ENCODE measurements at regions not wholly inside any gene's neighbourhood (a gene's known extent, or its start where the extent isn't known, plus 50 kb on each side); places are given as distances from the start of the nearest gene placed in this dataset.

- no peak overlapping the region for H3K4me3 ChIP-seq (ENCODE audit: low read depth, low read length)
- CTCF ChIA-PET: no interaction called here
Measured at GRCh38 chr3:106882297-106882696, 494.9 kb upstream of the CCDC54 start.

DNA sequence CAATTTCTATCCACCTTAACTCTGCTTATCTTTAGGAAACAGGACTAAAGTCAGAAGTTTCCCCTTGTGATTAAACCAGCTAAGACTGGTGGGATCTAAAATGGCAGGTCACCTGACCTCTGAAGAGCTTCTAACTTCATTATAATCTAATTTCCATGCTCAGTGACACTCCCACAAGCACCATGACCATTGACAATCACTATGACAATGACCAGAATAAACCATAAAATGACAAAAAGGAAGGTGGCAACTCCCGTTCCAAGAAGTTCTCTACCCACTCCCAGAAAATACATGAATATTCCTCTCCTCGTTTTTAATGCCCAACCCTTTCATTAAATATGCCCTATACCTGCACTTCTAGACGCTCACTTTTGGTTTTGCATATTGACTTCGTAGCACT is 471.2 kb upstream of the CCDC54 start:
- no peak for DNase-seq (ENCODE audit: low read depth)
- no peaks in the 10 kb centered on the region for H3K27me3 ChIP-seq (ENCODE audit: control insufficient read depth, insufficient read depth, low read length)
- H3K36me3 ChIP-seq (ENCODE audit: control insufficient read depth, insufficient read depth, low read length): no peaks in the 10 kb centered on the region
- H3K4me3 ChIP-seq (ENCODE audit: low read depth, low read length): no peak overlapping the region
- no peak for TF ChIP-seq CTCF (IDR thresholded peaks at IDR 0.05; ENCODE audit: insufficient read depth, low read depth, low read length)
- POLR2A ChIA-PET: no interaction called here
- CTCF ChIA-PET: no interaction called here

More at GRCh38 chr3:106882297-106882696, 494.9 kb upstream of the CCDC54 start:
- TF ChIP-seq CTCF (IDR thresholded peaks at IDR 0.05; ENCODE audit: insufficient read depth, low read depth, low read length): no peak
- no peaks in the 10 kb centered on the region for H3K27me3 ChIP-seq (ENCODE audit: control insufficient read depth, insufficient read depth, low read length)
- DNase-seq (ENCODE audit: low read depth): no peak
- H3K36me3 ChIP-seq (ENCODE audit: control insufficient read depth, insufficient read depth, low read length): no peaks in the 10 kb centered on the region
- POLR2A ChIA-PET: no interaction called here

DNA sequence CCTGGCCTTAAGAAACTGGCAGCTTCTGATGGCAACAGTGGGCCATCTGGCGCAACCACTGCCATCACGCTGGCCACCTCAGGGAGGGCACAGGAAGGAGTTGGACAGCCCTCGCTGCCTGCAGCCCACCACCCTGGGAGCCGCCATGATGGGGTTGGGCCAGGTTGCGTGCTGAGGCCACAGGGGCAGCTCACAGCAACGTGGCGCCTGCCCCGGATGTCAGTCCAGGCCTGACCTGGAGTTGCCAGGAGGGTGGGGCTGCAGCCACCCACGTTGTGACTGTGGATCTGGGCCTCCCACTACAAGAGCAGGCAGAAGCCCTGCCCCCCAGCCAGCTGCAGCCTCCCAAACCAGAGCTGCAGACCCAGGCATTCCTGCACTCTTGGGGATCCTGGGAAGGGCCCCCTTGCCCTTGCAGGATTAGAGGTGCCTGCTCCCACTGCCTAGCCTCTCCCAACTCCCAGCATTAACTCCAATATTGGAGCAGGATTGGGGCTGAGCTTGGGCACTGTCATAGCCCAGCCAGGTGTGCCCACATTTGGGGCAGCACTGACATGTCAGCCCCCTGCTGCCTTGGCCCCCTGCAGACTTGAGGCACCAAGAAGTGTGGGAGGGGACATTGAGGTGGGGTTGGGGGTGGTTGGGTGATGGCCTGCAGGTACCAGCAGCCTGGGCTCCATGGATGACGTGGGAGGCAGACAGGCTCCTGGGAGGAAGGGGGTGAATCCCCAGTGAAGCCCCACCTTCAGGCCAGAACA is 468.9 kb upstream of the CCDC54 start:
- POLR2A ChIA-PET: no interaction called here
- CTCF ChIA-PET: no interaction called here

GRCh38 chr3:106913111-106913698 is 464.0 kb upstream of the CCDC54 start:
- POLR2A ChIA-PET: no interaction called here
- DNase-seq (ENCODE audit: low read depth): no peak
- no peak for TF ChIP-seq CTCF (IDR thresholded peaks at IDR 0.05; ENCODE audit: insufficient read depth, low read depth, low read length)
- H3K4me3 ChIP-seq (ENCODE audit: low read depth, low read length): no peak overlapping the region
- H3K36me3 ChIP-seq (ENCODE audit: control insufficient read depth, insufficient read depth, low read length): no peaks in the 10 kb centered on the region
- H3K27me3 ChIP-seq (ENCODE audit: control insufficient read depth, insufficient read depth, low read length): no peaks in the 10 kb centered on the region
- CTCF ChIA-PET: interaction anchor here (1.5 kb wide), 1 partner anchor 11 kb away, joined by 4 read pairs; no protein-coding TSS in a partner anchor

More for the DNA sequence above, 468.9 kb upstream of the CCDC54 start:
- Histone ChIP-seq H3K4me3 (ENCODE audit: low read depth, low read length) (no peak overlapping the region), H3K27me3 (ENCODE audit: control insufficient read depth, insufficient read depth, low read length) (no peaks in the 10 kb centered on the region), H3K36me3 (ENCODE audit: control insufficient read depth, insufficient read depth, low read length) (no peaks in the 10 kb centered on the region)
- DNase-seq (ENCODE audit: low read depth): no peak
- TF ChIP-seq CTCF (IDR thresholded peaks at IDR 0.05; ENCODE audit: insufficient read depth, low read depth, low read length): no peak

- ChIA-PET CTCF (no interaction called here), POLR2A (no interaction called here)
- no peak for TF ChIP-seq CTCF (IDR thresholded peaks at IDR 0.05; ENCODE audit: insufficient read depth, low read depth, low read length)
- no peak overlapping the region for H3K4me3 ChIP-seq (ENCODE audit: low read depth, low read length)
- H3K27me3 ChIP-seq (ENCODE audit: control insufficient read depth, insufficient read depth, low read length): no peaks in the 10 kb centered on the region
- no peak for DNase-seq (ENCODE audit: low read depth)
- no peaks in the 10 kb centered on the region for H3K36me3 ChIP-seq (ENCODE audit: control insufficient read depth, insufficient read depth, low read length)
Measured at GRCh38 chr3:106913966-106914365, 463.3 kb upstream of the CCDC54 start.
